ENCODE measurements at regions not wholly inside any gene's neighbourhood (a gene's known extent, or its start where the extent isn't known, plus 50 kb on each side); places are given as distances from the start of the nearest gene placed in this dataset.

DNA sequence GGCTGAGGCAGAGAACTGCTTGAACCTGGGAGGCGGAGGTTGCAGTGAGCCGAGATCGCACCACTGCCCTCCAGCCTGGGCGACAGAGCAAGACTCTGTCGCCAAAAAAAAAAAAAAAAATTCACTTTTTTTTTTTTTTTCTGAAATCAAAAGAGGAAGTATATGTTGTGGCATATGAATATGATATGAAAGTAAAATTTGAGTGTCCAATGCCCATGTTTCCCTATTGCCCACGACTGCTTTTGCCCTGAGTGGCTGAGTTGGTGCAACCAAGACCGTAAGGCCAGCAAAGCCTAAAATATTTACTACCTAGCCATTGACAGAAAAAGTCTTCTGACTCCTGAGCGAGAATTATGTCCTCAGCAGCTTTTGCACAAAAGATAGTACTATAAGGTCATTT is 101.7 kb upstream of the PARP11 start:
- Histone ChIP-seq H3K4me2 (ENCODE audit: low read length) (no peak overlapping the region), H3K4me1 (ENCODE audit: insufficient read depth, low read length, severe bottlenecking) (no peaks in the 10 kb centered on the region), H3K9me2 (ENCODE audit: low read depth, low read length) (no peaks in the 10 kb centered on the region), H3K4me3 (ENCODE audit: low read depth, low read length, poor library complexity, severe bottlenecking) (no peak overlapping the region), H2AFZ (ENCODE audit: low read length) (no peak overlapping the region), H3K36me3 (ENCODE audit: insufficient read depth, low read length) (no peaks in the 10 kb centered on the region), H3F3A (ENCODE audit: insufficient read depth, low read length) (no peaks in the 10 kb centered on the region), H3K27ac (ENCODE audit: low read depth, low read length, poor library complexity, severe bottlenecking) (no peak overlapping the region), H3K79me2 (ENCODE audit: insufficient read depth, low read length) (no peaks in the 10 kb centered on the region), H3K27me3 (ENCODE audit: insufficient read depth, low read length) (no peaks in the 10 kb centered on the region), H3K9me3 (ENCODE audit: low read length) (no peaks in the 10 kb centered on the region), H4K20me1 (ENCODE audit: insufficient read depth, low read length) (no peaks in the 10 kb centered on the region), H3K9ac (ENCODE audit: low read length) (no peak overlapping the region)
- TF ChIP-seq, protein P1, sequence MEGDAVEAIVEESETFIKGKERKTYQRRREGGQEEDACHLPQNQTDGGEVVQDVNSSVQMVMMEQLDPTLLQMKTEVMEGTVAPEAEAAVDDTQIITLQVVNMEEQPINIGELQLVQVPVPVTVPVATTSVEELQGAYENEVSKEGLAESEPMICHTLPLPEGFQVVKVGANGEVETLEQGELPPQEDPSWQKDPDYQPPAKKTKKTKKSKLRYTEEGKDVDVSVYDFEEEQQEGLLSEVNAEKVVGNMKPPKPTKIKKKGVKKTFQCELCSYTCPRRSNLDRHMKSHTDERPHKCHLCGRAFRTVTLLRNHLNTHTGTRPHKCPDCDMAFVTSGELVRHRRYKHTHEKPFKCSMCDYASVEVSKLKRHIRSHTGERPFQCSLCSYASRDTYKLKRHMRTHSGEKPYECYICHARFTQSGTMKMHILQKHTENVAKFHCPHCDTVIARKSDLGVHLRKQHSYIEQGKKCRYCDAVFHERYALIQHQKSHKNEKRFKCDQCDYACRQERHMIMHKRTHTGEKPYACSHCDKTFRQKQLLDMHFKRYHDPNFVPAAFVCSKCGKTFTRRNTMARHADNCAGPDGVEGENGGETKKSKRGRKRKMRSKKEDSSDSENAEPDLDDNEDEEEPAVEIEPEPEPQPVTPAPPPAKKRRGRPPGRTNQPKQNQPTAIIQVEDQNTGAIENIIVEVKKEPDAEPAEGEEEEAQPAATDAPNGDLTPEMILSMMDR (IDR thresholded peaks at IDR 0.05; ENCODE audit: low read length): no peak
- no peak for TF ChIP-seq EZH2 (IDR thresholded peaks at IDR 0.05; ENCODE audit: borderline replicate concordance, low read length)

DNA sequence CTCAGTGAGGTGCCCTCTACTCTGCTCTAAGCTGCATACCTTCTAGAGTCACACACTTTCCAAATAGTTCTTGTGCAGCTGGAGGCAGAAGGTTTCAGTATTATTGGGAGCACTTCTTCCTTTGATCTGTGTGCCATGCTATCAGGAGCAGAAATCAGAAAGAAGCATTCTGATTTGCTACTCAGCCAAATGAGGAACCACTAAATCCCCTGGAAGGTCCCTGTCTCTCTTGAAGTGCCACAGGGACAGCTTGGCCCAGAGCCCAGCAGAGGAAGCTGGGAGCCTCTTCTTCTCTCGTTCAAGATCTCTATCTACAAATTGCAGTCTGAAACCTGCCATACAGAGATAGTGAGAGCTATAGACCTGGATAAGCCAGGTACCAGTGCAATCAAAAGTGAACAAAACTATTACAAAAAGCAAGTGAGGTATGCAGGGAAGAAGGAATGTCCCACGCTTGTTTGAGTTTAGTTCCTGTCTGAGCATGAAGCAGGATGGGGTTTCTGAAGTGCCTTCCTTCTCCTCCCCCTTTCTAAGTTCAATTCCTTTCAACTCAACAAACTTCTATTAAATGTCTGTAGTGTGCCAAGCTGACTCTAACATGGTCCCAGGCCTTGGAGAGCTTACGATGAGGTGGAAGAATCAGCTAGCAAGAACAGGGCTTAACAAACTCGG is 100.9 kb upstream of the PARP11 start:
- H3F3A ChIP-seq (ENCODE audit: insufficient read depth, low read length): no peaks in the 10 kb centered on the region
- no peaks in the 10 kb centered on the region for H4K20me1 ChIP-seq (ENCODE audit: insufficient read depth, low read length)
- no peaks in the 10 kb centered on the region for H3K4me1 ChIP-seq (ENCODE audit: insufficient read depth, low read length, severe bottlenecking)
- H3K9me2 ChIP-seq (ENCODE audit: low read depth, low read length): no peaks in the 10 kb centered on the region
- H3K36me3 ChIP-seq (ENCODE audit: insufficient read depth, low read length): no peaks in the 10 kb centered on the region
- no peaks in the 10 kb centered on the region for H3K9me3 ChIP-seq (ENCODE audit: low read length)
- H3K27ac ChIP-seq (ENCODE audit: low read depth, low read length, poor library complexity, severe bottlenecking): no peak overlapping the region
- no peak overlapping the region for H3K4me3 ChIP-seq (ENCODE audit: low read depth, low read length, poor library complexity, severe bottlenecking)
- H3K9ac ChIP-seq (ENCODE audit: low read length): no peak overlapping the region
- H3K79me2 ChIP-seq (ENCODE audit: insufficient read depth, low read length): no peaks in the 10 kb centered on the region
- TF ChIP-seq, protein P1 (IDR thresholded peaks at IDR 0.05; ENCODE audit: low read length): no peak
- TF ChIP-seq EZH2 (IDR thresholded peaks at IDR 0.05; ENCODE audit: borderline replicate concordance, low read length): no peak
- H2AFZ ChIP-seq (ENCODE audit: low read length): no peak overlapping the region
- no peak overlapping the region for H3K4me2 ChIP-seq (ENCODE audit: low read length)
- no peaks in the 10 kb centered on the region for H3K27me3 ChIP-seq (ENCODE audit: insufficient read depth, low read length)

DNA sequence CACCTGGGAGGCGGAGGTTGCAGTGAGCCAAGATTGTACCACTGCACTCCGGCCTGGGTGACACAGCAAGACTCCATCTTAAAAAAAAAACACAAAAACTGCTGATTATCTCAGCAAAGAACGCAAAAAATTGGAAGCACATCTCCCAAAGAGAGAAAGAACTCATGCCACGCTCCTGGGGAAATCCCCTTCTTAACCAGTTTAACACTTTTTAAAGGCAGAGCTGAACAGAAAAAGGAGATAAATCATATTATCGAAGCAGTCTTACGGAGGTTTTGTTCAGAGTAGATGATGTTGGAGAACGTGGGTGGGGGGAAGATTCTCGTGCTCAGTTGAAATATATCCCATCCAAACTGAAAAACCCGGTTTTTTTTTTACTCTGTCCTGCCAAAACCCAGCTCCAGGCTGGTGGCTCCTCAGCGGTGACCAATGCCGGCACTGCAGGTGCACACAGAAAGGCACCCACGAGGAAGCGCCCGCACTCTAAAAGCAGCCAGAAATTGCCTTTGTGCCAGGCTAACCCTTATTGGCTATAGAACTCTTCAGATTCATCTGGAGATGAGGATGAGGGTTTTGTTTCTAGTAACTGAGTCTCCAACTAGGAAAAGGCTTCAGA is 100.2 kb upstream of the PARP11 start:
- Histone ChIP-seq H3K9ac (ENCODE audit: low read length) (no peak overlapping the region), H2AFZ (ENCODE audit: low read length) (no peak overlapping the region), H4K20me1 (ENCODE audit: insufficient read depth, low read length) (no peaks in the 10 kb centered on the region), H3K4me1 (ENCODE audit: insufficient read depth, low read length, severe bottlenecking) (no peaks in the 10 kb centered on the region), H3F3A (ENCODE audit: insufficient read depth, low read length) (no peaks in the 10 kb centered on the region), H3K36me3 (ENCODE audit: insufficient read depth, low read length) (no peaks in the 10 kb centered on the region), H3K27ac (ENCODE audit: low read depth, low read length, poor library complexity, severe bottlenecking) (no peak overlapping the region), H3K27me3 (ENCODE audit: insufficient read depth, low read length) (no peaks in the 10 kb centered on the region), H3K4me2 (ENCODE audit: low read length) (no peak overlapping the region), H3K4me3 (ENCODE audit: low read depth, low read length, poor library complexity, severe bottlenecking) (no peak overlapping the region), H3K79me2 (ENCODE audit: insufficient read depth, low read length) (no peaks in the 10 kb centered on the region), H3K9me2 (ENCODE audit: low read depth, low read length) (no peaks in the 10 kb centered on the region), H3K9me3 (ENCODE audit: low read length) (no peaks in the 10 kb centered on the region)
- TF ChIP-seq, protein P1 (IDR thresholded peaks at IDR 0.05; ENCODE audit: low read length): no peak
- TF ChIP-seq EZH2 (IDR thresholded peaks at IDR 0.05; ENCODE audit: borderline replicate concordance, low read length): no peak

Data from OCI-LY1 (cell line).